ENCODE measurements at regions not wholly inside any gene's neighbourhood (a gene's known extent, or its start where the extent isn't known, plus 50 kb on each side); places are given as distances from the start of the nearest gene placed in this dataset.

GRCh38 chr6:109229536-109229935, 134.2 kb downstream of the CEP57L1 start:
- no peak for DNase-seq (ENCODE audit: low read depth in 2 of 2)

GRCh38 chr6:109227646-109228045, 132.3 kb downstream of the CEP57L1 start:
- no peak for DNase-seq (ENCODE audit: low read depth in 2 of 2)

GRCh38 chr6:109226353-109226752, 131.0 kb downstream of the CEP57L1 start:
- DNase-seq (ENCODE audit: low read depth in 2 of 2) = no peak

- no peak for DNase-seq (ENCODE audit: low read depth in 2 of 2)
Measured at GRCh38 chr6:109225946-109226345, 130.6 kb downstream of the CEP57L1 start.

- no peak for DNase-seq (ENCODE audit: low read depth in 2 of 2)
Measured at GRCh38 chr6:109224994-109225393, 129.7 kb downstream of the CEP57L1 start.

GRCh38 chr6:109224107-109224875, 129.0 kb downstream of the CEP57L1 start:
- no peak for DNase-seq (ENCODE audit: low read depth in 2 of 2)

GRCh38 chr6:109222848-109223247, 127.5 kb downstream of the CEP57L1 start:
- DNase-seq (ENCODE audit: low read depth in 2 of 2) = no peak

GRCh38 chr6:109221543-109222195, 126.4 kb downstream of the CEP57L1 start:
- DNase-seq (ENCODE audit: low read depth in 2 of 2) = no peak

All from lung microvascular endothelial cell (primary cell).